K562 (cell line): ENCODE measurements at regions not wholly inside any gene's neighbourhood (a gene's known extent, or its start where the extent isn't known, plus 50 kb on each side); places are given as distances from the start of the nearest gene placed in this dataset.

ENCODE experiments used
- ATAC-seq: fragments of 200-7000 bp; cut with Tn5 transposase; 3 replicates; pipeline ENCODE4 v1.9.1; 2020; ENCODE audit warnings: moderate library complexity
- BruUV-seq: library from RNA; stranded (reverse); fragments of 400-500 nt; replicated peaks from 2 replicates; lab custom pipeline; 2021; lab: Mats Ljungman, UMichigan
- CTCF ChIA-PET: fragments of 300-600 bp; formaldehyde crosslinking; extraction: SDS; loops from one replicate; lab custom pipeline; 2021; ENCODE audit warnings: low intra/inter-chr PET ratio; lab: Yijun Ruan, JAX
- POLR2A ChIA-PET: fragments of 300-600, 350-650 bp; sonication (Branson Sonifier 250); formaldehyde crosslinking; extraction: SDS; loops from one replicate; lab custom pipeline; 2021; ENCODE audit warnings: antibody characterized with exemption, inconsistent platforms; lab: Yijun Ruan, JAX
- DNase-seq, 4 experiments: peaks; one replicate each; pipeline versions ENCODE4 v3.0.0 to v3.0.0-alpha.2; 2011 to 2018; ENCODE audit warnings: low spot score in 3 of 4, mixed read lengths in 3 of 4; ENCODE audit errors: extremely low read depth in 1 of 4
- FAIRE-seq: peaks from 2 replicates; lab custom pipeline; 2011; peaks lifted over from hg19 to GRCh38; lab: Jason Lieb, UNC
- H2AFZ ChIP-seq: 2 replicates; pipeline ENCODE4 v1.6.0; 2011; ENCODE audit warnings: low read depth, low read length, control low read depth, inconsistent platforms
- H3K27ac ChIP-seq: fragments of 200-600 bp; 3 replicates; pipeline ENCODE4 v1.8.0; 2011; ENCODE audit warnings: low read depth, mild to moderate bottlenecking, control low read depth, inconsistent platforms, low read length, moderate library complexity, mixed read lengths; ENCODE audit errors: extremely low read depth
- H3K27me3 ChIP-seq, 2 experiments: fragments of 300-600 bp in 1 of 2; 2 replicates in 1 of 2; 3 replicates in 1 of 2; pipeline versions ENCODE4 v1.6.0 to v1.8.0; 2011; ENCODE audit warnings: inconsistent platforms in 2 of 2, low read length in 2 of 2, mild to moderate bottlenecking in 1 of 2, mixed read lengths in 1 of 2, moderate library complexity in 1 of 2; ENCODE audit not compliant: control insufficient read depth in 2 of 2, insufficient read depth in 2 of 2
- H3K36me3 ChIP-seq: fragments of 300-600 bp; 3 replicates; pipeline ENCODE4 v1.8.0; 2011; ENCODE audit warnings: mild to moderate bottlenecking, low read length, inconsistent platforms; ENCODE audit not compliant: control insufficient read depth, insufficient read depth
- H3K4me1 ChIP-seq, 2 experiments: fragments of 200-600 bp in 1 of 2; replicated peaks in 1 of 2; 2 replicates in 1 of 2; 3 replicates in 1 of 2; pipeline versions ENCODE4 v1.5.1 to v1.8.0; 2011; ENCODE audit warnings: inconsistent platforms in 2 of 2, low read length in 2 of 2, mild to moderate bottlenecking in 1 of 2, mixed read lengths in 1 of 2, moderate library complexity in 1 of 2; ENCODE audit not compliant: control insufficient read depth in 2 of 2, insufficient read depth in 2 of 2
- H3K4me2 ChIP-seq: 2 replicates; pipeline ENCODE4 v1.6.1; 2011; ENCODE audit warnings: low read length, control low read depth, inconsistent platforms, mixed read lengths; ENCODE audit not compliant: insufficient read depth
- H3K4me3 ChIP-seq: fragments of 200-600 bp; sonication (generic), shearing (Covaris generic); 2 replicates; pipeline ENCODE4 v1.5.1; 2016; ENCODE audit warnings: control low read depth, inconsistent platforms
- H3K79me2 ChIP-seq: fragments of 200-600 bp; 3 replicates; pipeline ENCODE4 v1.8.0; 2011; ENCODE audit warnings: low read length, inconsistent platforms; ENCODE audit not compliant: control insufficient read depth, insufficient read depth
- H3K9ac ChIP-seq, 2 experiments: 2 replicates each; pipeline versions ENCODE4 v1.6.0 to v1.6.1; 2011; ENCODE audit warnings: low read depth in 2 of 2, low read length in 2 of 2, control low read depth in 1 of 2, inconsistent platforms in 1 of 2, mild to moderate bottlenecking in 1 of 2, mixed read lengths in 1 of 2; ENCODE audit not compliant: insufficient read depth in 1 of 2
- H3K9me1 ChIP-seq: one replicate; pipeline ENCODE4 v1.6.0; 2011; ENCODE audit warnings: inconsistent platforms, mild to moderate bottlenecking, low read length, moderate library complexity; ENCODE audit not compliant: control insufficient read depth, insufficient read depth
- H3K9me3 ChIP-seq: replicated peaks from 2 replicates; pipeline ENCODE4 v1.5.1; 2011; ENCODE audit warnings: low read depth, low read length, inconsistent platforms; ENCODE audit not compliant: control insufficient read depth, insufficient read depth
- H4K20me1 ChIP-seq: replicated peaks from 2 replicates; pipeline ENCODE4 v1.6.1; 2011; ENCODE audit warnings: low read length, inconsistent platforms, mixed read lengths; ENCODE audit not compliant: control insufficient read depth, insufficient read depth
- GABPA ChIP-seq: fragments of 200-800 bp; sonication (Bioruptor generic); conservative IDR thresholded peaks from 2 replicates; pipeline ENCODE4 v1.6.1; 2016; ENCODE audit warnings: low read depth, missing genetic modification characterization, missing compliant biosample characterization
- GTF2A2 ChIP-seq: IDR thresholded peaks from 2 replicates; pipeline ENCODE4 v1.6.1; 2016; ENCODE audit warnings: mild to moderate bottlenecking, missing genetic modification characterization, missing compliant biosample characterization
- KDM2B ChIP-seq: fragments of 250-450 bp; sonication (Bioruptor Pico); IDR thresholded peaks from 2 replicates; pipeline ENCODE4 v1.8.0; 2021; ENCODE audit warnings: mild to moderate bottlenecking, moderate library complexity
- KLF10 ChIP-seq: fragments of 250-450 bp; sonication (Bioruptor Pico); IDR thresholded peaks from 2 replicates; pipeline ENCODE4 v1.6.1; 2021; ENCODE audit warnings: matching md5 sums
- MEIS2 ChIP-seq: fragments of 450-650 bp; IDR thresholded peaks from 2 replicates; pipeline ENCODE4 v1.6.1; 2014; ENCODE audit warnings: mild to moderate bottlenecking; ENCODE audit not compliant: partially characterized antibody
- POLR3G ChIP-seq: IDR thresholded peaks from 2 replicates; pipeline ENCODE4 v1.6.1; 2011; ENCODE audit not compliant: insufficient read length, insufficient replicate concordance; ENCODE audit errors: extremely low read depth
- RBM25 ChIP-seq: fragments of 200-400 bp; formaldehyde crosslinking; IDR thresholded peaks from 2 replicates; pipeline ENCODE4 v1.6.1; 2018; ENCODE audit warnings: low read length, low read depth, moderate library complexity; ENCODE audit not compliant: severe bottlenecking
- WGBS: fragments of 100-300 bp; shearing (Covaris generic); methylation state at CpG from one replicate; pipeline ENCODE4 v1.1.6; 2016; ENCODE audit warnings: low coverage, mixed read lengths; ENCODE audit not compliant: insufficient coverage; ENCODE audit errors: missing lambda C conversion rate; 5-methylcytosine and 5-hydroxymethylcytosine counted together
- in situ Hi-C: fragments of 300-500 bp; cut with MboI; formaldehyde crosslinking; loops from 4 replicates; pipeline ENCODE4 v1.15.0; 2018; ENCODE audit warnings: inconsistent platforms, mixed read lengths
- intact Hi-C: fragments of 100-400 bp; cut with micrococcal nuclease; formaldehyde crosslinking; loops from 2 replicates; pipeline ENCODE4 v1.14.2; 2022
- TF ChIP-seq, protein P1 (sequence below): fragments of 450-650 bp; IDR thresholded peaks from 2 replicates; pipeline ENCODE4 v1.6.1; 2016; ENCODE audit warnings: borderline replicate concordance
- TF ChIP-seq, protein P2 (sequence below): fragments of 250-450 bp; sonication (Bioruptor Pico); IDR thresholded peaks from 2 replicates; pipeline ENCODE4 v1.8.0; 2022; ENCODE audit warnings: moderate library complexity, mild to moderate bottlenecking, inconsistent platforms

DNA sequence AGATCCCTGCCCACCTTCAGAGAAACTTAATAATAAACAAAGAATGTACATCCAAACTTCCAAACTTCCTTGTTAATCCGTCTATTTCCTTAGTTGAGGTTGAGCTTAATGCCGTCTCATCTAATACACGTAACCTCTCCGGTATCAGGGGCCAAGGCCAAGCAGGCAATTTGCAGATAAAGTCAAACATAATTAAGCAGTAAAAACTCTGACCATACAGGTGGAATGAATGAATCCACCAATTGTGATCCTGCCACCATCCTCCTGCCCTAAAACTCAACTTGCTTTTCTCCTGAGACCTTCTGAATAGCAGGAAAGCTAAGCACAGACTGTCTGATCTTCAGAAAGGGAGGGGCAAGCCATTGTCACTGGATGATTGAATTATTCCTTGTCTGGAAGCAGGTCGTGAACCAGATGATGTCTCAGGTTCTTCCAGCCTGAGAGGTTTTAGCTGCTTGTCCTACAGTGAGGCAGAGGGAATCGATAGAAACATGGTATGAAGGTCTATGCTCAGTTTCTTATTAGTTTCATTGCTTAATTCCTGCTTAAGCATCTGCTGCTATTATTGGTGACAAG, 1111.8 kb upstream of the EEF2KMT start:
- H3K4me1 ChIP-seq, result no peaks in the 10 kb centered on the region
- CTCF ChIA-PET, result no interaction called here
- H3K9me1 ChIP-seq, result no peaks in the 10 kb centered on the region
- H3K27ac ChIP-seq, result no peak overlapping the region
- H3K36me3 ChIP-seq, result no peaks in the 10 kb centered on the region
- H3K27me3 ChIP-seq, result no peaks in the 10 kb centered on the region
- H3K9me3 ChIP-seq, result no peaks in the 10 kb centered on the region
- intact Hi-C loops (no loop called here), in situ Hi-C loops (no loop called here)
- no peaks in the 10 kb centered on the region for H3K79me2 ChIP-seq
- H4K20me1 ChIP-seq, result no peaks in the 10 kb centered on the region
- POLR2A ChIA-PET, result no interaction called here
- TF ChIP-seq, protein P1, sequence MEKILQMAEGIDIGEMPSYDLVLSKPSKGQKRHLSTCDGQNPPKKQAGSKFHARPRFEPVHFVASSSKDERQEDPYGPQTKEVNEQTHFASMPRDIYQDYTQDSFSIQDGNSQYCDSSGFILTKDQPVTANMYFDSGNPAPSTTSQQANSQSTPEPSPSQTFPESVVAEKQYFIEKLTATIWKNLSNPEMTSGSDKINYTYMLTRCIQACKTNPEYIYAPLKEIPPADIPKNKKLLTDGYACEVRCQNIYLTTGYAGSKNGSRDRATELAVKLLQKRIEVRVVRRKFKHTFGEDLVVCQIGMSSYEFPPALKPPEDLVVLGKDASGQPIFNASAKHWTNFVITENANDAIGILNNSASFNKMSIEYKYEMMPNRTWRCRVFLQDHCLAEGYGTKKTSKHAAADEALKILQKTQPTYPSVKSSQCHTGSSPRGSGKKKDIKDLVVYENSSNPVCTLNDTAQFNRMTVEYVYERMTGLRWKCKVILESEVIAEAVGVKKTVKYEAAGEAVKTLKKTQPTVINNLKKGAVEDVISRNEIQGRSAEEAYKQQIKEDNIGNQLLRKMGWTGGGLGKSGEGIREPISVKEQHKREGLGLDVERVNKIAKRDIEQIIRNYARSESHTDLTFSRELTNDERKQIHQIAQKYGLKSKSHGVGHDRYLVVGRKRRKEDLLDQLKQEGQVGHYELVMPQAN, result no peak
- no peak for TF ChIP-seq POLR3G
- no peak for TF ChIP-seq GTF2A2 (tag)
- TF ChIP-seq KLF10 (CRISPR knock-in tag), result no peak
- TF ChIP-seq, protein P2, sequence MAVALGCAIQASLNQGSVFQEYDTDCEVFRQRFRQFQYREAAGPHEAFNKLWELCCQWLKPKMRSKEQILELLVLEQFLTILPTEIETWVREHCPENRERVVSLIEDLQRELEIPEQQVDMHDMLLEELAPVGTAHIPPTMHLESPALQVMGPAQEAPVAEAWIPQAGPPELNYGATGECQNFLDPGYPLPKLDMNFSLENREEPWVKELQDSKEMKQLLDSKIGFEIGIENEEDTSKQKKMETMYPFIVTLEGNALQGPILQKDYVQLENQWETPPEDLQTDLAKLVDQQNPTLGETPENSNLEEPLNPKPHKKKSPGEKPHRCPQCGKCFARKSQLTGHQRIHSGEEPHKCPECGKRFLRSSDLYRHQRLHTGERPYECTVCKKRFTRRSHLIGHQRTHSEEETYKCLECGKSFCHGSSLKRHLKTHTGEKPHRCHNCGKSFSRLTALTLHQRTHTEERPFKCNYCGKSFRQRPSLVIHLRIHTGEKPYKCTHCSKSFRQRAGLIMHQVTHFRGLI (CRISPR knock-in tag), result no peak
- TF ChIP-seq GABPA (tag), result no peak
- TF ChIP-seq RBM25, result no peak
- no peak for TF ChIP-seq MEIS2
- no peak for TF ChIP-seq KDM2B (CRISPR knock-in tag)
- H3K4me3 ChIP-seq, result no peak overlapping the region
- BruUV-seq, result no TSS peak
- 2% methylated on average over 6 of the region's 6 CpGs for WGBS
- no peak overlapping the region for H3K9ac ChIP-seq
- FAIRE-seq, result no peak
- DNase-seq, result no peak
- H3K4me2 ChIP-seq, result no peak overlapping the region
- no peak for ATAC-seq
- H2AFZ ChIP-seq, result no peak overlapping the region
